Mesodermal cell (in vitro differentiated cells): ENCODE measurements at regions not wholly inside any gene's neighbourhood (a gene's known extent, or its start where the extent isn't known, plus 50 kb on each side); places are given as distances from the start of the nearest gene placed in this dataset.
"Not testable (repeated sequence)": the region's sequence is repeated elsewhere in the genome, so short reads cannot be mapped to it uniquely, and the experiment has no call there.

Experiments
- H3K27ac ChIP-seq: 2 replicates; pipeline ENCODE4 v1.7.0; 2013; ENCODE audit warnings: mild to moderate bottlenecking, low read depth, low read length, moderate library complexity; ENCODE audit not compliant: severe bottlenecking
- H3K36me3 ChIP-seq: 2 replicates; pipeline ENCODE4 v1.7.1; 2013; ENCODE audit warnings: mild to moderate bottlenecking, low read length, moderate library complexity; ENCODE audit not compliant: control insufficient read depth, insufficient read depth
- H3K4me1 ChIP-seq: one replicate; pipeline ENCODE4 v1.7.1; 2013; ENCODE audit warnings: mild to moderate bottlenecking, low read length; ENCODE audit not compliant: insufficient read depth, control insufficient read depth, poor library complexity, severe bottlenecking
- H3K4me3 ChIP-seq: 2 replicates; pipeline ENCODE4 v1.7.0; 2013; ENCODE audit warnings: low read length, control low read depth, mild to moderate bottlenecking; ENCODE audit not compliant: insufficient read depth, poor library complexity, severe bottlenecking; ENCODE audit errors: extremely low read depth
- H3K9me3 ChIP-seq: 2 replicates; pipeline ENCODE4 v1.7.1; 2013; ENCODE audit warnings: mild to moderate bottlenecking, low read length, moderate library complexity; ENCODE audit not compliant: control insufficient read depth
- WGBS, 2 experiments: methylation state at CpG; one replicate each; pipeline ENCODE4 v1.1.5; 2013; ENCODE audit warnings: missing lambda C conversion rate in 2 of 2; ENCODE audit not compliant: insufficient coverage in 2 of 2; 5-methylcytosine and 5-hydroxymethylcytosine counted together

GRCh38 chr4:127403471-127404084 is 229.2 kb upstream of the INTU start:
- no peaks in the 10 kb centered on the region for H3K36me3 ChIP-seq
- H3K9me3 ChIP-seq, result peaks cover 15% of the 10 kb centered on the region
- 60 to 80% methylated on average over 1 of the region's 2 CpGs for WGBS, 2 experiments
- no peaks in the 10 kb centered on the region for H3K4me1 ChIP-seq
- H3K27ac ChIP-seq, result no peak overlapping the region
- no peak overlapping the region for H3K4me3 ChIP-seq

DNA sequence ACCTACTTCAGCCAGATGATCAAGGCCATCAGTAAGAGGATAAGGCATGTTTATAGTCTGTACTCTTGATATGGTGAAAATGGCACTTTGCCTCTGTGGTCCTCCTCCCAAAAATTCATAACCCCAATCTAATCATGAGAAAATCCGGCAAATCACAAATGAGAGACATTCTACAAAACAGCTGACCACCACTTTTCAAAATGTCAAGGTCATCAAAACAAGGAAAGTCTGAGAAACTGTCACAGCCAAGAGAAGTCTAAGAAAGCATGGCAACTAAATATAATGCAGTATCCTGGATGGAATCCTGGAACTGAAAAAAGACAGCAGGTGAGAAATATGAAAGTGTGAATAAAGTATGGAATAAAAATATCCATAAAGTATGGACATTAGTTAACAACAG is 226.6 kb upstream of the INTU start:
- Histone ChIP-seq H3K36me3 (no peaks in the 10 kb centered on the region), H3K4me3 (no peak overlapping the region), H3K27ac (no peak overlapping the region), H3K4me1 (no peaks in the 10 kb centered on the region), H3K9me3 (peaks cover 16% of the 10 kb centered on the region)
- WGBS, 2 experiments, result no CpG with 5 or more reads among the region's 1 CpG

DNA sequence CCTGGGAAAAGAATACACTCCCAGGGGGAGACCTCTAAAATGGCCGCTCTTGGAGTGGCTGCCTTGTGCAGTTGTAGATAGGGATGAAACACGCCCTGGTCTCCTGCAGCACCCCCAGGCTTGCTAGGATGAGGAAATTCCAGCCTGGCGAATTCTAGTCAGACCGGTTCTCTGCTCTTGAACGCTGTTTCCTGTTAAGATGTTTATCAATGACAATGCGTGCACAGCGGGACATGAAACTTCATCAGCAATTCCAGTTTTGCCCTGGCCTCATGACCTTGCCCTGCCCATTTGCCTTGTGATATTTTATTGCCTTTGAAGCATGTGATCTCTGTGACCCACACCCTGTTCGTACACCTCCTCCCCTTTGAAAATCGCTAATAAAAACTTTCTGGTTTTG is 225.2 kb upstream of the INTU start:
- not testable (repeated sequence) for H3K36me3 ChIP-seq, H3K4me3 ChIP-seq, H3K27ac ChIP-seq, H3K4me1 ChIP-seq
- H3K9me3 ChIP-seq, result peaks cover 16% of the 10 kb centered on the region
- 92 to 94% methylated on average over 9 of the region's 9 CpGs for WGBS, 2 experiments

- WGBS, 2 experiments, result 89 to 96% methylated on average over 3 of the region's 3 CpGs
- H3K4me1 ChIP-seq, result no peaks in the 10 kb centered on the region
Measured at GRCh38 chr4:127410201-127410600, 222.6 kb upstream of the INTU start.

DNA sequence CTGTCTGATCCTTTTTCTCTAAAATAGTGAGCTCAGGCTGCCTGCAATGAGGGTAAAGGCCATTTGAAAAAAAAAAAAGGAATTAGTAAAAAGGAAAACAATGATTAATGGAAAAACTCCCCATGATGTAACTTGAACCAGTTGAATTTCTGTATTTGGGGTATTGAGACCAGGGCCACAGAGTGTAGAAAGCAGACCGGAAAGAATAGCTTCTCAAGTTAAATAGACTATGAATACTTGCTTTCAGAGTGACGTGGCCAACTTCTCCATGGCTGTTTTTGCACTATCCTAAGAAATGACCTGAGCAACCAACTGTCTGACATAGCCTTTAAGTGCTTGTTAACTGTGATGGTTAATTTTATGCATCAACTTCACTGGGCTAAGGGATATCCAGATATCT is 222.1 kb upstream of the INTU start:
- WGBS, 2 experiments, result 39 to 50% methylated on average over 2 of the region's 2 CpGs
- Histone ChIP-seq H3K27ac (no peak overlapping the region), H3K4me1 (no peaks in the 10 kb centered on the region), H3K9me3 (peaks cover 16% of the 10 kb centered on the region), H3K36me3 (no peaks in the 10 kb centered on the region), H3K4me3 (no peak overlapping the region)

More at GRCh38 chr4:127410201-127410600, 222.6 kb upstream of the INTU start:
- Histone ChIP-seq H3K4me3 (no peak overlapping the region), H3K9me3 (peaks cover 16% of the 10 kb centered on the region), H3K36me3 (no peaks in the 10 kb centered on the region), H3K27ac (no peak overlapping the region)

GRCh38 chr4:127414951-127415606 is 217.7 kb upstream of the INTU start:
- H3K36me3 ChIP-seq, result no peaks in the 10 kb centered on the region
- no peaks in the 10 kb centered on the region for H3K4me1 ChIP-seq
- no CpG with 5 or more reads among the region's 2 CpGs for WGBS, 2 experiments
- no peak overlapping the region for H3K4me3 ChIP-seq
- H3K27ac ChIP-seq, result no peak overlapping the region
- no peaks in the 10 kb centered on the region for H3K9me3 ChIP-seq

DNA sequence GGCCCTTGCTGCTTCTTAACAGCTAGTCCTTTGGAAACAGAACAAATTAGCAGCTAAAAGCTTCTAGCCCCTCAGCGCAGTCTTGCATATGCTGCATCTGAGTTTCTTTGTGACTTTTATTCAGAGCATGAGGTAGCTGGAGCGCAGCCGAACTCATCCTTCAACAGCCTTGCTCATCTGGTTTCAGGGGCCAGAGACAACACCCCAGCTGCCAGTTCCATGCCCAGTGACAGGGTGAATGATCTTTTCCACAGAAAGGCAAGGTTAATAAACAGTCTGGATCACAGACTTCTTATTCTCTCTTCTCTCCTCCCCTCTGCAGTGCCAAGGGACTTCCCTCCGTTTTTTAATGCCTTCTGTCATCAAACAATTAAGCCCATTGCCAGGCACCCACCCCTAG is 216.6 kb upstream of the INTU start:
- H3K4me3 ChIP-seq, result no peak overlapping the region
- no peak overlapping the region for H3K27ac ChIP-seq
- H3K4me1 ChIP-seq, result no peaks in the 10 kb centered on the region
- 100% methylated on average over 1 to 2 of the region's 4 CpGs for WGBS, 2 experiments
- no peaks in the 10 kb centered on the region for H3K36me3 ChIP-seq
- no peaks in the 10 kb centered on the region for H3K9me3 ChIP-seq

GRCh38 chr4:127417885-127418535 is 214.7 kb upstream of the INTU start:
- Histone ChIP-seq H3K9me3 (no peaks in the 10 kb centered on the region), H3K4me1 (no peaks in the 10 kb centered on the region), H3K27ac (no peak overlapping the region), H3K36me3 (no peaks in the 10 kb centered on the region), H3K4me3 (no peak overlapping the region)
- no CpG with 5 or more reads among the region's 3 CpGs for WGBS, 2 experiments

GRCh38 chr4:127419431-127419830 is 213.3 kb upstream of the INTU start:
- no peaks in the 10 kb centered on the region for H3K36me3 ChIP-seq
- no peak overlapping the region for H3K27ac ChIP-seq
- WGBS, 2 experiments, result no CpG with 5 or more reads among the region's 1 CpG
- H3K4me3 ChIP-seq, result no peak overlapping the region
- H3K9me3 ChIP-seq, result no peaks in the 10 kb centered on the region
- H3K4me1 ChIP-seq, result no peaks in the 10 kb centered on the region

DNA sequence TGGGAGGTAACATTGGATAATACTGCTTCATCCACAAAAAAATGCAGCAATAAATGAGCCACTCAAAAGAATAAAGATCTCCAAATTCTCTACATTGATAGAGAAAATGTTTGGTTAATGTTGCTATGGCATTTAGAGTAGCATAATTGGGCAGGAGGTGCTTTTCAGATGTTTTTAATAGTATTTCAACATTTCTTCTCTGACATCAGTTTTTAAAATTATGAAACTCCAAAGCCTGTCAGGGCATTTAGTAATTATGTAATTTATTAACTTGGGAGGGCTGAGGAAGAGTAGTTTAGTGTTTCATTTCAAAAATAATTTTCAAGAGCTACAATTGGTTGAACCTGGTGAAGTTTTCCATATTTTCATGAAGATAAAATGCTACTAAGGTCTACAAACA is 211.3 kb upstream of the INTU start:
- no peaks in the 10 kb centered on the region for H3K4me1 ChIP-seq
- no peak overlapping the region for H3K4me3 ChIP-seq
- no peak overlapping the region for H3K27ac ChIP-seq
- no peaks in the 10 kb centered on the region for H3K36me3 ChIP-seq
- no peaks in the 10 kb centered on the region for H3K9me3 ChIP-seq

DNA sequence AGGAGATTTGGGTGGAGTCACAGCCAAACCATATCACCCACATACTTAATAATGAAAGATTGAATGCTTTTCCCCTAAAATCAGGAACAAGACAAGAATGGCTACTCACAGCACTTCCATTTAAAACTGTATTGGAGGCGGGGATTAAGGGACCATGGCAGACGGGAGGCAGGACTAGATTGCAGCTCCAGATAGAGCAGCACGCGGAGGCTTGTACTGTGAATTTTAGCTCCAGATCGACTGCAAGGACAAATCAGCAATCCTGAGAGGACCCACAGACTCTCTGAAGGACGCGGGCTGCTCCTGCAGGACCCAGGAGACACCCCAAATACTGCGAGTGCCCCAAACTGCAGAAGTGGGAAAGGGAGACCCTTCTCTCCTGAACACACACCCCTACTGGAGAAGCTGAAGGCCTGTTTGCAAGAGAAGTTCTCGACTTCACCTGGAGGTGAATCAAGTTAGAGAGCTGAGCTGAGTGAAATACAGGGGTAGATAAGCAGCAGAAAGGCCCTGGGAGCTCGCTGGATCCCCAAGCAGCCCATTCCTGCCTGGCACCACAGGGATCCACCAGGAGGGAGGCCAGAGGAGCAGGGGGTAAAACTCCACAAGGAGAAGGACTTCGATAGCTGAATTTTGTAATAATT is 207.4 kb upstream of the INTU start:
- WGBS, 2 experiments, result 90 to 98% methylated on average over 9 of the region's 11 CpGs
- Histone ChIP-seq H3K4me3 (no peak overlapping the region), H3K4me1 (no peaks in the 10 kb centered on the region), H3K27ac (no peak overlapping the region), H3K9me3 (no peaks in the 10 kb centered on the region), H3K36me3 (no peaks in the 10 kb centered on the region)
